Activated B cell treated with CpG ODN at 0.5 μM for 24 hours (primary cell): ENCODE measurements at regions not wholly inside any gene's neighbourhood (a gene's known extent, or its start where the extent isn't known, plus 50 kb on each side); places are given as distances from the start of the nearest gene placed in this dataset.

Experiments
- ATAC-seq: fragments of 200-7000 bp; cut with Tn5 transposase; one replicate; pipeline ENCODE4 v1.10.0; 2021; ENCODE audit warnings: low read depth, mild to moderate bottlenecking, moderate library complexity
- CTCF ChIA-PET: fragments of 350-600 bp; sonication (Branson Sonifier 250); formaldehyde crosslinking; loops from one replicate; lab custom pipeline; 2021; ENCODE audit warnings: antibody characterized with exemption; lab: Charles Lee
- POLR2A ChIA-PET: fragments of 350-600 bp; sonication (Branson Sonifier 250); formaldehyde crosslinking; loops from one replicate; lab custom pipeline; 2021; ENCODE audit warnings: antibody characterized with exemption; lab: Charles Lee
- DNase-seq: peaks from one replicate; pipeline ENCODE4 v3.0.0; 2022
- H3K27ac Mint-ChIP-seq: one replicate; pipeline ENCODE4 v1.8.0; 2020; ENCODE audit warnings: mixed read lengths
- H3K27me3 Mint-ChIP-seq: one replicate; pipeline ENCODE4 v1.8.0; 2021; ENCODE audit warnings: mixed read lengths
- H3K36me3 Mint-ChIP-seq: one replicate; pipeline ENCODE4 v1.8.0; 2021; ENCODE audit warnings: low read depth, mixed read lengths
- H3K4me1 Mint-ChIP-seq: one replicate; pipeline ENCODE4 v1.8.0; 2021; ENCODE audit warnings: mixed read lengths
- H3K4me3 Mint-ChIP-seq: one replicate; pipeline ENCODE4 v1.8.0; 2020; ENCODE audit warnings: mild to moderate bottlenecking, mixed read lengths
- H3K9me3 Mint-ChIP-seq: one replicate; pipeline ENCODE4 v1.8.0; 2020; ENCODE audit warnings: mixed read lengths
- CTCF ChIP-seq: fragments of 200-600 bp; IDR thresholded peaks from one replicate; pipeline ENCODE4 v1.8.0; 2022; ENCODE audit warnings: antibody characterized with exemption, mild to moderate bottlenecking
- intact Hi-C: fragments of 100-400 bp; cut with micrococcal nuclease; formaldehyde crosslinking; loops from one replicate; pipeline ENCODE4 v1.15.1; 2024

GRCh38 chrX:13401724-13402123 lies 81.9 kb upstream of the ATXN3L start:
- ATAC-seq (no peak), DNase-seq (no peak)
- Mint-ChIP-seq H3K4me3 (no peak overlapping the region), H3K36me3 (no peaks in the 10 kb centered on the region), H3K4me1 (peaks cover 6% of the 10 kb centered on the region), H3K27ac (no peak overlapping the region), H3K9me3 (no peaks in the 10 kb centered on the region), H3K27me3 (no peaks in the 10 kb centered on the region)
- ChIA-PET CTCF (no interaction called here), POLR2A (interaction anchor here (0.6 kb wide), 1 partner anchor 289 kb away, joined by 4 read pairs; no protein-coding TSS in a partner anchor)
- no peak for TF ChIP-seq CTCF
- intact Hi-C loops = no loop called here

GRCh38 chrX:13398839-13399238 lies 79.0 kb upstream of the ATXN3L start:
- Mint-ChIP-seq H3K9me3 (peaks cover 2% of the 10 kb centered on the region), H3K4me1 (peaks cover 7% of the 10 kb centered on the region), H3K27ac (no peak overlapping the region), H3K27me3 (no peaks in the 10 kb centered on the region), H3K36me3 (no peaks in the 10 kb centered on the region), H3K4me3 (no peak overlapping the region)
- ChIA-PET CTCF (no interaction called here), POLR2A (no interaction called here)
- intact Hi-C loops = no loop called here
- no peak for TF ChIP-seq CTCF
- ATAC-seq = no peak
- no peak for DNase-seq

GRCh38 chrX:13397878-13398818 lies 78.3 kb upstream of the ATXN3L start:
- DNase-seq (no peak), ATAC-seq (no peak)
- Mint-ChIP-seq H3K36me3 (no peaks in the 10 kb centered on the region), H3K4me3 (no peak overlapping the region), H3K4me1 (peaks cover 7% of the 10 kb centered on the region), H3K9me3 (peaks cover 2% of the 10 kb centered on the region), H3K27ac (no peak overlapping the region), H3K27me3 (no peaks in the 10 kb centered on the region)
- ChIA-PET CTCF (no interaction called here), POLR2A (no interaction called here)
- intact Hi-C loops = no loop called here
- no peak for TF ChIP-seq CTCF

- TF ChIP-seq CTCF = no peak
- no peak for ATAC-seq
- ChIA-PET POLR2A (no interaction called here), CTCF (no interaction called here)
- intact Hi-C loops = no loop called here
- H3K9me3 Mint-ChIP-seq = peaks cover 2% of the 10 kb centered on the region
- peaks cover 7% of the 10 kb centered on the region for H3K4me1 Mint-ChIP-seq
- no peaks in the 10 kb centered on the region for H3K27me3 Mint-ChIP-seq
- no peaks in the 10 kb centered on the region for H3K36me3 Mint-ChIP-seq
- no peak for DNase-seq
- H3K27ac Mint-ChIP-seq = no peak overlapping the region
- H3K4me3 Mint-ChIP-seq = no peak overlapping the region
Measured at GRCh38 chrX:13396924-13397323, 77.1 kb upstream of the ATXN3L start.

- no peaks in the 10 kb centered on the region for H3K36me3 Mint-ChIP-seq
- ATAC-seq (no peak), DNase-seq (no peak)
- H3K4me3 Mint-ChIP-seq = no peak overlapping the region
- peaks cover 7% of the 10 kb centered on the region for H3K4me1 Mint-ChIP-seq
- POLR2A ChIA-PET = no interaction called here
- TF ChIP-seq CTCF = no peak
- CTCF ChIA-PET = no interaction called here
- intact Hi-C loops = no loop called here
- H3K9me3 Mint-ChIP-seq = peaks cover 2% of the 10 kb centered on the region
- no peak overlapping the region for H3K27ac Mint-ChIP-seq
- H3K27me3 Mint-ChIP-seq = no peaks in the 10 kb centered on the region
Measured at GRCh38 chrX:13389501-13389900, 69.6 kb upstream of the ATXN3L start.
